Natural killer cell (primary cell): ENCODE measurements at regions not wholly inside any gene's neighbourhood (a gene's known extent, or its start where the extent isn't known, plus 50 kb on each side); places are given as distances from the start of the nearest gene placed in this dataset.

Source experiments
- ATAC-seq, 3 donors: fragments of 150-1000 bp in 2 of 3; fragments of 200-7000 bp in 1 of 3; cut with Tn5 transposase; 1 replicate in 1 of 3; 2 replicates in 2 of 3; pipeline ENCODE4 v1.10.0; 2021; ENCODE audit warnings: mild to moderate bottlenecking in 2 of 3, moderate library complexity in 2 of 3
- DNase-seq, 2 donors: peaks; one replicate each; pipeline versions ENCODE4 v3.0.0 to v3.0.0-alpha.2; 2013 to 2021; ENCODE audit warnings: mixed read lengths in 1 of 2
- H3K27ac ChIP-seq: one replicate; pipeline ENCODE4 v1.5.1; 2013; ENCODE audit warnings: mild to moderate bottlenecking, low read length
- H3K27me3 ChIP-seq: one replicate; pipeline ENCODE4 v1.6.1; 2013; ENCODE audit warnings: low read length; ENCODE audit not compliant: control insufficient read depth, insufficient read depth
- H3K36me3 ChIP-seq: one replicate; pipeline ENCODE4 v1.6.1; 2013; ENCODE audit warnings: low read length; ENCODE audit not compliant: control insufficient read depth, insufficient read depth
- H3K4me1 ChIP-seq: one replicate; pipeline ENCODE4 v1.6.1; 2013; ENCODE audit warnings: low read length; ENCODE audit not compliant: control insufficient read depth, insufficient read depth
- H3K4me3 ChIP-seq: one replicate; pipeline ENCODE4 v1.5.1; 2013; ENCODE audit warnings: low read length
- H3K9me3 ChIP-seq: one replicate; pipeline ENCODE4 v1.6.1; 2013; ENCODE audit warnings: low read length; ENCODE audit not compliant: control insufficient read depth, insufficient read depth
- H3K27ac Mint-ChIP-seq, 2 donors: one replicate each; pipeline ENCODE4 v1.8.0; 2022; ENCODE audit warnings: mild to moderate bottlenecking in 2 of 2, mixed read lengths in 2 of 2, moderate library complexity in 1 of 2
- H3K27me3 Mint-ChIP-seq, 2 donors: one replicate each; pipeline ENCODE4 v1.8.0; 2022; ENCODE audit warnings: low read depth in 2 of 2, mixed read lengths in 2 of 2
- H3K36me3 Mint-ChIP-seq: one replicate; pipeline ENCODE4 v1.8.0; 2022; ENCODE audit warnings: mixed read lengths
- H3K4me1 Mint-ChIP-seq, 2 donors: one replicate each; pipeline ENCODE4 v1.8.0; 2022; ENCODE audit warnings: mixed read lengths in 2 of 2
- H3K4me3 Mint-ChIP-seq: one replicate; pipeline ENCODE4 v1.8.0; 2022; ENCODE audit warnings: mild to moderate bottlenecking, moderate library complexity, mixed read lengths
- H3K9me3 Mint-ChIP-seq, 2 donors: one replicate each; pipeline ENCODE4 v1.8.0; 2022; ENCODE audit warnings: mixed read lengths in 2 of 2
- WGBS: methylation state at CpG from one replicate; pipeline ENCODE4 v1.1.7; 2013; ENCODE audit warnings: missing lambda C conversion rate; ENCODE audit not compliant: insufficient coverage; 5-methylcytosine and 5-hydroxymethylcytosine counted together
- intact Hi-C: fragments of 100-400 bp; cut with micrococcal nuclease; formaldehyde crosslinking; loops from one replicate; pipeline ENCODE4 v1.14.2; 2022
- TF ChIP-seq, protein P1 (sequence below): fragments of 200-600 bp; IDR thresholded peaks from one replicate; pipeline ENCODE4 v1.8.0; 2022; ENCODE audit warnings: antibody characterized with exemption

DNA sequence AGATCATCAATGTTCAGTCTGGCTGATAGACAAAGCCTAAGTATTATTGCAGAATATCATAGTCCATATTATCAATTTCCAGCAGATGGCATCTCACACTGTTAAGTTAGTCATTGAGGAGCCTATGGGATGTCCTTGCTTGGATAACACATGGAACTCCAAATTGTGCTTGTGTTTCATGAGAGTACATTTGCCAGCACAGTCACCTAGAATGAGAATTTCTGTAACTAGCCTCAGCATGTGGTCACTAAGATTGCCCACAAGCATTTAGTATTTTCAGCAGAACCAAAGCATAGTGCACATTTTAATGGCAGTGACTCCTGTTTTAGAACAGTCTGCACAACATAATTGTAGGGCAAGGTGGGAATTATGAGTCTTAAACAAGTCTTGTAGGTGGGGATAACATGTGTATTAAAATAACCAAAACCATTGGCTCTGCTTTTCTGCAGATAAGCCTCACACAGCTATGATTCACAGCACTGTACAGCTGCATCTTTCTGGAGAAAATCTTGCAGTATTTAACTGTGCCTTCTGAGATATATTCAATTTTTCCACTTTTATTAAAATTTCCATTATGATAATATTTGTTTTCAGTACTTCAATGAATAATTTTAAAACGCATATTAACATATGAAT, 882.8 kb upstream of the SOX9 start:
- TF ChIP-seq, protein P1, sequence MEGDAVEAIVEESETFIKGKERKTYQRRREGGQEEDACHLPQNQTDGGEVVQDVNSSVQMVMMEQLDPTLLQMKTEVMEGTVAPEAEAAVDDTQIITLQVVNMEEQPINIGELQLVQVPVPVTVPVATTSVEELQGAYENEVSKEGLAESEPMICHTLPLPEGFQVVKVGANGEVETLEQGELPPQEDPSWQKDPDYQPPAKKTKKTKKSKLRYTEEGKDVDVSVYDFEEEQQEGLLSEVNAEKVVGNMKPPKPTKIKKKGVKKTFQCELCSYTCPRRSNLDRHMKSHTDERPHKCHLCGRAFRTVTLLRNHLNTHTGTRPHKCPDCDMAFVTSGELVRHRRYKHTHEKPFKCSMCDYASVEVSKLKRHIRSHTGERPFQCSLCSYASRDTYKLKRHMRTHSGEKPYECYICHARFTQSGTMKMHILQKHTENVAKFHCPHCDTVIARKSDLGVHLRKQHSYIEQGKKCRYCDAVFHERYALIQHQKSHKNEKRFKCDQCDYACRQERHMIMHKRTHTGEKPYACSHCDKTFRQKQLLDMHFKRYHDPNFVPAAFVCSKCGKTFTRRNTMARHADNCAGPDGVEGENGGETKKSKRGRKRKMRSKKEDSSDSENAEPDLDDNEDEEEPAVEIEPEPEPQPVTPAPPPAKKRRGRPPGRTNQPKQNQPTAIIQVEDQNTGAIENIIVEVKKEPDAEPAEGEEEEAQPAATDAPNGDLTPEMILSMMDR, result no peak
- Histone ChIP-seq H3K36me3 (no peaks in the 10 kb centered on the region), H3K9me3 (no peaks in the 10 kb centered on the region), H3K4me3 (no peak overlapping the region), H3K27ac (no peak overlapping the region), H3K27me3 (no peaks in the 10 kb centered on the region), H3K4me1 (no peaks in the 10 kb centered on the region)
- H3K4me3 Mint-ChIP-seq, result no peak overlapping the region
- peaks cover 9 to 10% of the 10 kb centered on the region in 2 donors for H3K9me3 Mint-ChIP-seq
- no peaks in the 10 kb centered on the region for H3K4me1 Mint-ChIP-seq
- H3K36me3 Mint-ChIP-seq, result no peaks in the 10 kb centered on the region
- intact Hi-C loops, result no loop called here
- no peaks in the 10 kb centered on the region for H3K27me3 Mint-ChIP-seq
- no CpG with 5 or more reads among the region's 1 CpG for WGBS
- no peak for DNase-seq
- H3K27ac Mint-ChIP-seq, result no peak overlapping the region
- no peak for ATAC-seq

DNA sequence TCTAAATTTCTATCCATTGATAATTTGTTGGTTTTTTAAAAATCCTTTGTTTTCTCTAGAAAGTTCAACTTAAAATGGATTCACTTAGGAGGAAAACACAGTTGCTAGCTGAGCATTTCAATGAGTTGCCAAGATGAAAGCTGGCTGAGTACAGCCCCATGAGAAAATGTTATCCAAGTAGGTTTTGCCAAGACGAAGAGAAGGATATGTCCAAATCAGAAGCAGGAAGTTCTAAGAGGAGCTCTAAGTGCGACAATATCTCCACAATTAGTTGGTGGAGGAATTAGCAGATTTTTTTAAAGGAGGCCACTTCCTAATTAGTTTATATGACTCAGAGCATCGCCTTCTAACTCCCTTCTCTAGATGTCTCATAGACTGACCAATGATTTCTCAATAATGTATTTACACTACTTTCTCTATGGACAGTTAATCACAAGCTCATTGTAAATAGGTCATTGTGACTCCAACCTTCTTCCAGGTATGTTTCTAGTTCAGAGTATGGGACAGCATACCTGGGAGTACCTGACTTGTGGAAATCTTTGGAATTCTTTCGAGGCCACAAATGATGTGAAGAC, 873.3 kb upstream of the SOX9 start:
- WGBS, result 80% methylated on average over 4 of the region's 4 CpGs
- no peaks in the 10 kb centered on the region for H3K36me3 Mint-ChIP-seq
- H3K9me3 Mint-ChIP-seq, result peaks cover 6 to 14% of the 10 kb centered on the region in 2 donors

DNA sequence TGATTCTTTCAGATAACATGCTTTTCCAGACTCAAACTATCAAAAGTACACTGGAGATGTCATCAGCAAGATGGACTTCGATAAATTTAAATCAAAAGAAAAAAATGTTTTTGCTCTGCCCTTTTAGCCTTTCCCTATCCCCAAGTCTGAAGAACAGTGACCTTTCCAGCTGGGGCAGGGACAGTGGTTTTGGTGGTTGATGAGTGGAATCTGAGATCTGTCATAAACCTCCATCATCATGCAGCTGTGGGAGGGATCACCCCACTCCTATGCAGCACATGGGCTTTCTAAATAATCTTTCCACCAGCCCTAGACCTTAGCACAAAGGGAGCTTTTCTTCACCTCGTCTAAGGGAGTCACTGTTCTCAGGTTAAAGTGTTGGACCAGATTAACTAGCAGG, 869.5 kb upstream of the SOX9 start:
- no peaks in the 10 kb centered on the region for H3K27me3 Mint-ChIP-seq

More for the DNA sequence above, 873.3 kb upstream of the SOX9 start:
- Mint-ChIP-seq H3K27ac (no peak overlapping the region), H3K4me3 (no peak overlapping the region), H3K4me1 (no peaks in the 10 kb centered on the region), H3K27me3 (no peaks in the 10 kb centered on the region)
- DNase-seq, result no peak
- H3K4me1 ChIP-seq, result no peaks in the 10 kb centered on the region
- TF ChIP-seq, protein P1, result no peak
- no peaks in the 10 kb centered on the region for H3K9me3 ChIP-seq
- no peak overlapping the region for H3K27ac ChIP-seq
- no peaks in the 10 kb centered on the region for H3K27me3 ChIP-seq
- intact Hi-C loops, result no loop called here
- H3K4me3 ChIP-seq, result no peak overlapping the region
- no peaks in the 10 kb centered on the region for H3K36me3 ChIP-seq
- no peak for ATAC-seq

More for the DNA sequence above, 869.5 kb upstream of the SOX9 start:
- H3K27ac ChIP-seq, result no peak overlapping the region
- H3K27me3 ChIP-seq, result no peaks in the 10 kb centered on the region
- intact Hi-C loops, result no loop called here
- H3K4me1 Mint-ChIP-seq, result no peaks in the 10 kb centered on the region
- no peak for ATAC-seq
- no peaks in the 10 kb centered on the region for H3K36me3 ChIP-seq
- TF ChIP-seq, protein P1, result no peak
- H3K4me1 ChIP-seq, result no peaks in the 10 kb centered on the region
- no peak overlapping the region for H3K4me3 Mint-ChIP-seq
- DNase-seq, result no peak
- no peak overlapping the region for H3K4me3 ChIP-seq
- no peaks in the 10 kb centered on the region for H3K36me3 Mint-ChIP-seq
- H3K9me3 ChIP-seq, result no peaks in the 10 kb centered on the region
- 55% methylated on average over 2 of the region's 2 CpGs for WGBS
- H3K9me3 Mint-ChIP-seq, result peaks cover 5 to 11% of the 10 kb centered on the region in 2 donors
- no peak overlapping the region for H3K27ac Mint-ChIP-seq
